Stomach (tissue), 4 donors: ENCODE measurements at regions not wholly inside any gene's neighbourhood (a gene's known extent, or its start where the extent isn't known, plus 50 kb on each side); places are given as distances from the start of the nearest gene placed in this dataset.

Source experiments
- EP300 ChIP-seq: sonication (generic); formaldehyde crosslinking; IDR thresholded peaks from one replicate; pipeline ENCODE4 v1.6.1; 2017; ENCODE audit warnings: antibody characterized with exemption
- POLR2A ChIP-seq, 4 donors: fragments of 450-650 bp; IDR thresholded peaks; one replicate each; pipeline ENCODE4 v1.6.1; 2016; ENCODE audit warnings: antibody characterized with exemption in 4 of 4, control low read depth in 2 of 4, mild to moderate bottlenecking in 1 of 4, moderate library complexity in 1 of 4
- POLR2AphosphoS5 ChIP-seq, 3 donors: sonication (generic); formaldehyde crosslinking; IDR thresholded peaks; one replicate each; pipeline ENCODE4 v1.6.1; 2016; ENCODE audit warnings: antibody characterized with exemption in 3 of 3
- TF ChIP-seq, protein P1 (sequence below), 7 experiments: fragments of 450-650 bp in 4 of 7; fragments of 200-600 bp in 3 of 7; sonication (generic) in 3 of 7; IDR thresholded peaks; one replicate each; pipeline ENCODE4 v1.5.1; 2016 to 2019; ENCODE audit warnings: antibody characterized with exemption in 7 of 7, control low read depth in 2 of 7, mild to moderate bottlenecking in 1 of 7

DNA sequence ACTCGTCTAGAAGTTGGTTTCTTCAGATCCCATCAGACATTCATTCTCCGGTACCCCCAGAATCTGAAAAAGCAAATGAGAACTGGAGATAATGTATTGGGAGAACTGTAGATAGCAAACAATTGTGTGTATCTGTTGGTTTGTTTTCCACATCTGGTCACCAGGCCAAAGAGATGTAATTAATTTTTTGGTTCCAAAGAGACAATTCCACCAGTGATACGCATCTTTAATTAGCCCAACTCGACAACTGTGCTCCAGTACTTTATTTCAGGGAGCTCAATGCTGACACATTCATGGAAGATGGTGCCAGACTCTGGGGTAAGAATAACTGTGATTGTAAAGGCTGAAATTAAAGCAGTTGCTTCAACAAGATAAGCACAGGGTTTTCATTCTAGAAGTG, 74.5 kb downstream of the NPTX2 start:
- TF ChIP-seq, protein P1, sequence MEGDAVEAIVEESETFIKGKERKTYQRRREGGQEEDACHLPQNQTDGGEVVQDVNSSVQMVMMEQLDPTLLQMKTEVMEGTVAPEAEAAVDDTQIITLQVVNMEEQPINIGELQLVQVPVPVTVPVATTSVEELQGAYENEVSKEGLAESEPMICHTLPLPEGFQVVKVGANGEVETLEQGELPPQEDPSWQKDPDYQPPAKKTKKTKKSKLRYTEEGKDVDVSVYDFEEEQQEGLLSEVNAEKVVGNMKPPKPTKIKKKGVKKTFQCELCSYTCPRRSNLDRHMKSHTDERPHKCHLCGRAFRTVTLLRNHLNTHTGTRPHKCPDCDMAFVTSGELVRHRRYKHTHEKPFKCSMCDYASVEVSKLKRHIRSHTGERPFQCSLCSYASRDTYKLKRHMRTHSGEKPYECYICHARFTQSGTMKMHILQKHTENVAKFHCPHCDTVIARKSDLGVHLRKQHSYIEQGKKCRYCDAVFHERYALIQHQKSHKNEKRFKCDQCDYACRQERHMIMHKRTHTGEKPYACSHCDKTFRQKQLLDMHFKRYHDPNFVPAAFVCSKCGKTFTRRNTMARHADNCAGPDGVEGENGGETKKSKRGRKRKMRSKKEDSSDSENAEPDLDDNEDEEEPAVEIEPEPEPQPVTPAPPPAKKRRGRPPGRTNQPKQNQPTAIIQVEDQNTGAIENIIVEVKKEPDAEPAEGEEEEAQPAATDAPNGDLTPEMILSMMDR (IDR thresholded peaks at IDR 0.05) = no peak
- no peak for TF ChIP-seq EP300
- TF ChIP-seq POLR2A (IDR thresholded peaks at IDR 0.05) = no peak
- TF ChIP-seq POLR2AphosphoS5 (IDR thresholded peaks at IDR 0.05) = no peak
